K562 (cell line): ENCODE measurements at regions not wholly inside any gene's neighbourhood (a gene's known extent, or its start where the extent isn't known, plus 50 kb on each side); places are given as distances from the start of the nearest gene placed in this dataset.
A peak's percentile ranks its signal among the peaks of the same experiment; 100 is the strongest.

Experiments used
- ADNP ChIP-seq: fragments of 200-800 bp; sonication (Bioruptor generic); IDR thresholded peaks from 2 replicates; pipeline ENCODE4 v1.6.1; 2016; ENCODE audit warnings: missing genetic modification characterization, missing compliant biosample characterization
- CEBPG ChIP-seq, 3 experiments: fragments of 200-800 bp in 1 of 3; sonication (Bioruptor generic) in 1 of 3; sonication (generic) in 1 of 3; formaldehyde crosslinking in 1 of 3; IDR thresholded peaks in 2 of 3; conservative IDR thresholded peaks in 1 of 3; 2 replicates each; pipeline versions ENCODE4 v1.6.1 to v1.8.0; 2016 to 2022; ENCODE audit warnings: missing compliant biosample characterization in 2 of 3, missing genetic modification characterization in 2 of 3, mild to moderate bottlenecking in 1 of 3, missing genetic modification reagents in 1 of 3
- CHD7 ChIP-seq: fragments of 200-600 bp; sonication (generic); IDR thresholded peaks from one replicate; pipeline ENCODE4 v1.6.1; 2012; ENCODE audit warnings: mild to moderate bottlenecking, low read depth, low read length, inconsistent platforms
- CXXC5 ChIP-seq: fragments of 250-450 bp; sonication (Bioruptor Pico); IDR thresholded peaks from 2 replicates; pipeline ENCODE4 v1.8.0; 2022; ENCODE audit warnings: inconsistent platforms, mild to moderate bottlenecking, moderate library complexity
- HMBOX1 ChIP-seq: sonication (generic); IDR thresholded peaks from 2 replicates; pipeline ENCODE4 v1.6.1; 2016
- HNRNPLL ChIP-seq: fragments of 200-400 bp; formaldehyde crosslinking; IDR thresholded peaks from 2 replicates; pipeline ENCODE4 v1.6.1; 2017; ENCODE audit warnings: low read length, low read depth, mild to moderate bottlenecking; ENCODE audit not compliant: poor library complexity, severe bottlenecking
- TCFL5 ChIP-seq: fragments of 250-450 bp; sonication (Bioruptor Pico); conservative IDR thresholded peaks from 2 replicates; pipeline ENCODE4 v1.6.1; 2021; ENCODE audit warnings: mild to moderate bottlenecking, moderate library complexity, matching md5 sums

GRCh38 chr21:35619184-35619583 lies 441.1 kb downstream of the SETD4 start (continued):
- TF ChIP-seq CHD7 (no peak), TCFL5 (CRISPR knock-in tag) (no peak), HNRNPLL (no peak), CXXC5 (CRISPR knock-in tag) (no peak), HMBOX1 (peak; percentile 82; the same call in 1 of the 2 replicates), CEBPG (CRISPR knock-in tag; IDR thresholded peaks at IDR 0.05) (no peak), CEBPG (tag; conservative IDR thresholded peaks at IDR 0.05 in 1 of 2, IDR thresholded peaks at IDR 0.05 in 1 of 2) (peak in 1 of 2 experiments; percentile 94; a peak in 2 of 4 replicates), ADNP (tag) (no peak)
